ENCODE measurements at regions not wholly inside any gene's neighbourhood (a gene's known extent, or its start where the extent isn't known, plus 50 kb on each side); places are given as distances from the start of the nearest gene placed in this dataset.

DNA sequence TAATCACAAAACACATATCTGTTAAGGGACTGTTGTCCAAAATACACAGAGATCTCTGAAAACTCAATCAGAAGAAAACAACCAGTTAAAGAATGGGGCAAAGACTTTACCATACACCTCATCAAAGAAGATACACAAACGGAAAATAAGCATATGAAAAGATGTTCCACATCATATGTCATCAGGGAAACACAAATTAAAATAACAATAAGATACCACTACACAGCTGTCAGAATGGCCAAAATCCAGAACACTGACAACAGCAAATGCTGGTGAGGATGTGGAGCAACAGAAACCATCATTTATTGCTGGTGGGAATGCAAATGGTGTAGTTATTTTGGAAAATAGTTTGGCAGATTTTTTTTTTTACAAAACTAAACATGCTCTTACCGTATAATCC lies 220.5 kb upstream of the FOXN3 start (continued):
- TF ChIP-seq, protein P1, sequence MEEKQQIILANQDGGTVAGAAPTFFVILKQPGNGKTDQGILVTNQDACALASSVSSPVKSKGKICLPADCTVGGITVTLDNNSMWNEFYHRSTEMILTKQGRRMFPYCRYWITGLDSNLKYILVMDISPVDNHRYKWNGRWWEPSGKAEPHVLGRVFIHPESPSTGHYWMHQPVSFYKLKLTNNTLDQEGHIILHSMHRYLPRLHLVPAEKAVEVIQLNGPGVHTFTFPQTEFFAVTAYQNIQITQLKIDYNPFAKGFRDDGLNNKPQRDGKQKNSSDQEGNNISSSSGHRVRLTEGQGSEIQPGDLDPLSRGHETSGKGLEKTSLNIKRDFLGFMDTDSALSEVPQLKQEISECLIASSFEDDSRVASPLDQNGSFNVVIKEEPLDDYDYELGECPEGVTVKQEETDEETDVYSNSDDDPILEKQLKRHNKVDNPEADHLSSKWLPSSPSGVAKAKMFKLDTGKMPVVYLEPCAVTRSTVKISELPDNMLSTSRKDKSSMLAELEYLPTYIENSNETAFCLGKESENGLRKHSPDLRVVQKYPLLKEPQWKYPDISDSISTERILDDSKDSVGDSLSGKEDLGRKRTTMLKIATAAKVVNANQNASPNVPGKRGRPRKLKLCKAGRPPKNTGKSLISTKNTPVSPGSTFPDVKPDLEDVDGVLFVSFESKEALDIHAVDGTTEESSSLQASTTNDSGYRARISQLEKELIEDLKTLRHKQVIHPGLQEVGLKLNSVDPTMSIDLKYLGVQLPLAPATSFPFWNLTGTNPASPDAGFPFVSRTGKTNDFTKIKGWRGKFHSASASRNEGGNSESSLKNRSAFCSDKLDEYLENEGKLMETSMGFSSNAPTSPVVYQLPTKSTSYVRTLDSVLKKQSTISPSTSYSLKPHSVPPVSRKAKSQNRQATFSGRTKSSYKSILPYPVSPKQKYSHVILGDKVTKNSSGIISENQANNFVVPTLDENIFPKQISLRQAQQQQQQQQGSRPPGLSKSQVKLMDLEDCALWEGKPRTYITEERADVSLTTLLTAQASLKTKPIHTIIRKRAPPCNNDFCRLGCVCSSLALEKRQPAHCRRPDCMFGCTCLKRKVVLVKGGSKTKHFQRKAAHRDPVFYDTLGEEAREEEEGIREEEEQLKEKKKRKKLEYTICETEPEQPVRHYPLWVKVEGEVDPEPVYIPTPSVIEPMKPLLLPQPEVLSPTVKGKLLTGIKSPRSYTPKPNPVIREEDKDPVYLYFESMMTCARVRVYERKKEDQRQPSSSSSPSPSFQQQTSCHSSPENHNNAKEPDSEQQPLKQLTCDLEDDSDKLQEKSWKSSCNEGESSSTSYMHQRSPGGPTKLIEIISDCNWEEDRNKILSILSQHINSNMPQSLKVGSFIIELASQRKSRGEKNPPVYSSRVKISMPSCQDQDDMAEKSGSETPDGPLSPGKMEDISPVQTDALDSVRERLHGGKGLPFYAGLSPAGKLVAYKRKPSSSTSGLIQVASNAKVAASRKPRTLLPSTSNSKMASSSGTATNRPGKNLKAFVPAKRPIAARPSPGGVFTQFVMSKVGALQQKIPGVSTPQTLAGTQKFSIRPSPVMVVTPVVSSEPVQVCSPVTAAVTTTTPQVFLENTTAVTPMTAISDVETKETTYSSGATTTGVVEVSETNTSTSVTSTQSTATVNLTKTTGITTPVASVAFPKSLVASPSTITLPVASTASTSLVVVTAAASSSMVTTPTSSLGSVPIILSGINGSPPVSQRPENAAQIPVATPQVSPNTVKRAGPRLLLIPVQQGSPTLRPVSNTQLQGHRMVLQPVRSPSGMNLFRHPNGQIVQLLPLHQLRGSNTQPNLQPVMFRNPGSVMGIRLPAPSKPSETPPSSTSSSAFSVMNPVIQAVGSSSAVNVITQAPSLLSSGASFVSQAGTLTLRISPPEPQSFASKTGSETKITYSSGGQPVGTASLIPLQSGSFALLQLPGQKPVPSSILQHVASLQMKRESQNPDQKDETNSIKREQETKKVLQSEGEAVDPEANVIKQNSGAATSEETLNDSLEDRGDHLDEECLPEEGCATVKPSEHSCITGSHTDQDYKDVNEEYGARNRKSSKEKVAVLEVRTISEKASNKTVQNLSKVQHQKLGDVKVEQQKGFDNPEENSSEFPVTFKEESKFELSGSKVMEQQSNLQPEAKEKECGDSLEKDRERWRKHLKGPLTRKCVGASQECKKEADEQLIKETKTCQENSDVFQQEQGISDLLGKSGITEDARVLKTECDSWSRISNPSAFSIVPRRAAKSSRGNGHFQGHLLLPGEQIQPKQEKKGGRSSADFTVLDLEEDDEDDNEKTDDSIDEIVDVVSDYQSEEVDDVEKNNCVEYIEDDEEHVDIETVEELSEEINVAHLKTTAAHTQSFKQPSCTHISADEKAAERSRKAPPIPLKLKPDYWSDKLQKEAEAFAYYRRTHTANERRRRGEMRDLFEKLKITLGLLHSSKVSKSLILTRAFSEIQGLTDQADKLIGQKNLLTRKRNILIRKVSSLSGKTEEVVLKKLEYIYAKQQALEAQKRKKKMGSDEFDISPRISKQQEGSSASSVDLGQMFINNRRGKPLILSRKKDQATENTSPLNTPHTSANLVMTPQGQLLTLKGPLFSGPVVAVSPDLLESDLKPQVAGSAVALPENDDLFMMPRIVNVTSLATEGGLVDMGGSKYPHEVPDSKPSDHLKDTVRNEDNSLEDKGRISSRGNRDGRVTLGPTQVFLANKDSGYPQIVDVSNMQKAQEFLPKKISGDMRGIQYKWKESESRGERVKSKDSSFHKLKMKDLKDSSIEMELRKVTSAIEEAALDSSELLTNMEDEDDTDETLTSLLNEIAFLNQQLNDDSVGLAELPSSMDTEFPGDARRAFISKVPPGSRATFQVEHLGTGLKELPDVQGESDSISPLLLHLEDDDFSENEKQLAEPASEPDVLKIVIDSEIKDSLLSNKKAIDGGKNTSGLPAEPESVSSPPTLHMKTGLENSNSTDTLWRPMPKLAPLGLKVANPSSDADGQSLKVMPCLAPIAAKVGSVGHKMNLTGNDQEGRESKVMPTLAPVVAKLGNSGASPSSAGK (IDR thresholded peaks at IDR 0.05), result no peak
- no peak for TF ChIP-seq KDM5B (IDR thresholded peaks at IDR 0.05; ENCODE audit: insufficient replicate concordance, low read depth, low read length)
